Smooth muscle cell of the brain vasculature (primary cell): ENCODE measurements at regions not wholly inside any gene's neighbourhood (a gene's known extent, or its start where the extent isn't known, plus 50 kb on each side); places are given as distances from the start of the nearest gene placed in this dataset.
"Not testable (repeated sequence)": the region's sequence is repeated elsewhere in the genome, so short reads cannot be mapped to it uniquely, and the experiment has no call there.

ENCODE experiments used
- DNase-seq: peaks from one replicate; pipeline ENCODE4 v3.0.0-alpha.2; 2012; ENCODE audit warnings: low read depth, low spot score

DNA sequence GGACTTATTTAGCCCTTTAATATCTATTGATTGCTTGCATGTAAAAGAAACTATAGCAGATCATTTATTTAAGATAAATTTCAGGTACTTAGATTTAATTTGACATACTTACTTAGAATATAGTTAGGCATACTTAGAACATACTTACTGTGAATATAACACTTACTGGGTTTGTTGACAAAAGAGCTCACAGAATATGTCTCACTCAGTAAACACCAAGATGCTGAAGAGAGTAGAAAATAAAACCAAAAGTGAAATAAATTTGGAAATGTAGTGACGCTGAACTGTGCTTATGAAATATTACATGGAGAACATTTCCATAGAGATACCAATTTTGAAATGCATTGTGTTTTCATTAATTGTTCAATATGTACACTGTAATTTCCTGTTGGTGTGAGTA lies 615.4 kb upstream of the MAN1A1 start:
- no peak for DNase-seq

DNA sequence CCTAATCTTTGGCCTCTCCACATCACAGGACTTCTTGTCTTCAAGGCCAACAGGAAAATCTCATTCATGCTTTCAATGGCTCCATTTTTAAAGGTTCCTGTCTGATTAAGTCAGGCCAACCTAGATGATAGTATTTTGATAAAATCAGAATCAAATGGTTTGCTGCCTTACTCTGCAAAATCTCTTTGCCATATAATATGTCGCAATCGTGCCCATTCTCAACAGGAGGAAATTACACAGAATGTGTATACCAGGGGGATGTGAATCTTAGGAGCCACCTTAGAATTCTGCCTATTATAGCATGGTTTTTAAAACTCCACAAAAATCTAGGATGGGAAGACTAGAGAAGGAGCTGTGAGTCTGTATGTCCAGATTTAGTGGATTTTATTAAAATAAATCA lies 612.9 kb upstream of the MAN1A1 start:
- no peak for DNase-seq

DNA sequence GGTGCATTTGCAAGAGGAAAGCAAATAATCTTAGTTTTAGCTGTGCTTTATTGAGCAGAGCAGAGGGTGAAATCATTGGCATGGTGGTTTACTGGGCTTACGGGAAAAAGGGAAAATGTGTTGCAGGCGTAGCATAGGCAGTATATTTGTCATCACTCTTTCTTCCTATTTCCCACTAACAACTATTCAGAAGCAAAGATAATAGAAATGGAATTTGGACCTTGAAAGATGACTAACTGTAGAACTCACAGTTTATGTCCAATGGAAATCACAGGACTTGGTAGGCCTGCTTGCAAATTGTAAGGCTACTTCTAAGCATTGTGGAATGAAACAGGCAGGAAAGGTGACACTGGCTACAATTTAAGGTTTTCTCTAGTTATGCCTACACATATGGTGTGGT lies 611.9 kb upstream of the MAN1A1 start:
- no peak for DNase-seq

DNA sequence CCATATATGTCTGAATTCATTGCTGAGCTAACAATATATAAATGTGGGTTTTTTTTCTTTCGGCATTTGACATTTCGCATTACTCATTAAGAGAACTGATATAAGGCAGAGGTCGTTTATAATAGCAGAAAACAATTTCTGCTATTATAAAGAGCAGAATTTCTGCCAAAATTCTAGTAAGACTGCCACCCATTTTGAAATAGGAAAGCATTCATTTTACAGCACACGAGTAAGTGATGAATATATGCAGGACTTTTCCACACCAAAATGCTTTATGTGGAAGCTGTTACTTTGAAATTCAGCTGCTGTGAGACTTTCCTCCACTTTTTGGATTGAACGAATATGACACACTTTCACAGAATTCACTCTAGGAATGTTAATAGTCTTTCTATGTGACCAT lies 610.9 kb upstream of the MAN1A1 start:
- no peak for DNase-seq

DNA sequence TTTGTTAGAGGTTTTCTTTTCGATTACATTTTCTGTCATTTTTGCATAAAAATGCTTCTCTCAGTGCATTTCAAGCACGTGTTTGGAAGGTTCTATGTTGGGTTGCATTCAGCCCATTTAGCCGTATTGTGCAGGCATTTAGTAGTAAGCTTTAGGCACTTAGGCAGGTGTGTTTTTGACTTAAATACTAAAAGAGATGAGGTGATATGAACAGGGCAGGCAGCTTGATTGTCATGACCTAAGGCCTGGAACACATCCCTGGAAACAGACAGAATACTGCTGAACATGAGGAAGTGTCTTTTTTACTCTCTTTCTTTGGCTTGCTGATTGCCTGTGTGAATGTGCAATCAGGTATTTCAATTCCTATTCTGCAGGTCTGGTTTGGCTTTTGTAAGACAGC lies 610.5 kb upstream of the MAN1A1 start:
- no peak for DNase-seq

DNA sequence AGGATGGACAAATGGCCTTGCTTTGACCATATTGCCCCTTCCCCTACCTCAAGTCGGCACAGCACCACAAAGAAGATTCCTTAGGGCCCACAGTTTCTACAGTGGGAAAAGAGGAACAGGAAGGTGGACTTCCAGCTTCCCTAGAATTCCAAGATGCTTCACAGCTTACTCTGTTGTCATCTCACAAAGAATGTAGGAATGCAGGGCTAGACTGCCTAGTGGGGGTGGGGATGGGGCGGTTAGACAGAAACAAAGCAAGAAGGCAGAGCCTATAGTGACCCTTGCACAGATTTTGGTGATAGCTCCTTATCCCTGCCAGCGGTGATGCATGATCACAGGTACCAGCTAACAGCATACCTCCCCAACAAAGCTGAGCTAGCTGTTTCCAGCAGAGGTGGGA lies 607.6 kb upstream of the MAN1A1 start:
- no peak for DNase-seq

DNA sequence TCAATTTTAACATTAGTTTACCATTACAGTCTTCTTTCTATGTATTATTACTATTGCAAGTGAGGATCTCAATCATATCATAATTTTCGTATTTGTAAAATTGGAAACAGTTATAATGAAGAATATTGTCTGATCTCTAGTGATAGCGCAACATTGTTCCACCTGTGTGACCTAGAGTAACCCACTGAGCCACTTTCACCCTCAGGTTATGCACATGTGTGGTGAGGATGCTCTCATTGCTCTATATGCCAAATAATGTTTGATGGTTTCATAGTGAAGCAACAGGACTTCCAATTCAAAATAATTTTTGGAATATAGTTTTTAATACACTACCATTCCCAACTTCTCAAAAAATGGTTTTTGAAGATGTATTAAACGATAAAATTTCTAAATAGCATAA lies 603.1 kb upstream of the MAN1A1 start:
- no peak for DNase-seq

DNA sequence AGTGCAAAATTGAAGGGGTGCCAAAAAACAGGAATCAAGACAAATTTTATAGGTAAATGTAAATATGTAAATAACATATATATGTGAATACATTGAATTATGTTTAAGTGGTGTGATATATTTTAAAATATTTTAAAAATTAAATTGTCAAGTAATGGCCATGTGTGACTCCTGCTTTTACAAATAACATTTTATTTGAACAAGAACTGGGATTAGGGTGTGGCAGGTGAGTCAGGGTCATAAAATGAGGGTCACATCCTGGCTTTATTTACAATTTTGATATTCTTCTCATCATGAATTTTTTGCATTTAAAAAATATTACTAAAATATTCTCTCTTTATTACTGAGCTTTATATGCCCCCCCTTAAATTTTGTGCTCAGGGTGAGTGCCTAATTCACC lies 601.1 kb upstream of the MAN1A1 start:
- DNase-seq: no peak

DNA sequence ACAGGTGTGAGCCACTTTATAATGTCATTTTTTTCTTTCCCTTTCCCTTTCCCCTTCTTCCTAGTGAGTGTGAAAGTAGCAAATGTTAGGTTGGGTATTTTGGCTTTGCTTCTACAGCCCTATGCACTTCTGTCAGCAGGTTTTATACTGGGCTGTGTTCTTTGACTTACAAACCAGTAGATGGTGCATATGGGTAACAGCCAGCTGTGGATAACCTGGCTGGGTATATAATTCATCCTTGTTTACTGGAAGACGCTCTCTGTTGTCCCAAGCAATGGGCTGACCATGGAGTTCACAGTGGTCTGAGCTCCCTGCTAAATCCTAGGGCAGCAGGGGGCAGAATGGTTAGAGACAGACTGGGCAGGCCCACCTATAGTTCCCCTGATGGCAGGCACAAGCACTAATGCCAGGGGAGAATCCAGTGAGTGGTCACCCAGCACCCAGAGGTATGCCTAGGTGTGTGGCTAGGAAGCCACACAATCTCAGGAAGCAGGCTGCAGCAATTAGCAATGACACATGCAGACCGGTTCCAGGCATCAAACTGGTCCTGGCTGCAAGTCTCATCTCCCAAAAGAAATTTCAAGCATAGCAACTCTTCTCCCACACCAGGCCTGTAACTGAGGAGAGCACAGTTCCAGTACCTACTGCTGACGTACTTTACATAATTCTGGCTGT lies 592.7 kb upstream of the MAN1A1 start:
- no peak for DNase-seq

DNA sequence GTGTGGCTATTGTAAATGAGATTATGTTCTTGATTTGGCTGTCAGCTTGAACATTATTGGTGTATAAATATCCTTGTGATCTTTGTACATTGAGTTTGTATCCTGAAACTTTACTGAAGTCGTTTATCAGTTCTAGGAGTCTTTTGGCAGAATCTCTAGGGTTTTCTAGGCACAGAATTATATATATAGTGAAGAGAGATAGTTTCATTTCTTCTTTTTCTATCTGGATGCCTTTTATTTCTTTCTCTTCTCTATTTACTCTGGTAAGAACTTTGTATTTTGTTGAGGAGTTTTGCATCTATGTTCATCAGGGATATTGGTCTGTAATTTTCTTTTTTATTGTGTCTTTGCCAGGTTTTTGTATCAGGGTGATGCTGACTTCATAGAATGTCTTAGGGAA lies 589.2 kb upstream of the MAN1A1 start:
- no peak for DNase-seq

DNA sequence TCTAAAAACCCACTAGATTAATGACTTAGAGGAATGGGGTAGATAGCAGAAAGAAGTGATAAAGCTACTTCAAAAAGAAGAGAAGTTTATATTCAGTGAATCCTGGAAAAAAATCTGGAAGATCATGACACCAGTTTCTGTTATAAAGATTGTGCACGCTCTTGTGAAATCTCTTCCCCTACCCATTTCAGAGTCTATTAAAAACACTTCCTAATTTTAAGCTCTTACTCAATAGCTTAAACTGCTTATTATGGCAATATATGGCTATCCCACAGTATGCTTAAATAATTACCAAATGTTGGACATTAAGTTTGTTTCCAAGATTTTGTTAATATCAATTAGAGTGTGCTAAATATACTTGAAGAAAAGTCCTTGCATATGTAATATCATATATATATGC lies 585.3 kb upstream of the MAN1A1 start:
- DNase-seq: no peak

DNA sequence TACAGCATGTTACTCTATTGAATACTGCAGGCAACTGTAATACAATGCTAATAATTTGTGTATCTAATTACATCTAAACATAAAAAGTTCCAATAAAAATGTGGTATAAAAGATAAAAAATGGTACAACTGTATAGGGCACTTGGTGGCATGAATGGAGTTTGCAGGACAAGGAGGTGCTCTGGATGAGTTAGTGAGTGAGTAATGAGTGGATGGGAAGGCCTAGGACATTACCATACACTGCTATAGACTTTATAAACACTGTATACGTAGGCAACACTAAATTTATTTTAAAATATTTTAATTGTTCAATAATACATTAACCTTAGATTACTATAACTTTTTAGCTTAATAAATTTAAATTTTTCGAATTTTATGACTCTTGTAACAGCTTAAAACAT lies 579.6 kb upstream of the MAN1A1 start:
- no peak for DNase-seq

DNA sequence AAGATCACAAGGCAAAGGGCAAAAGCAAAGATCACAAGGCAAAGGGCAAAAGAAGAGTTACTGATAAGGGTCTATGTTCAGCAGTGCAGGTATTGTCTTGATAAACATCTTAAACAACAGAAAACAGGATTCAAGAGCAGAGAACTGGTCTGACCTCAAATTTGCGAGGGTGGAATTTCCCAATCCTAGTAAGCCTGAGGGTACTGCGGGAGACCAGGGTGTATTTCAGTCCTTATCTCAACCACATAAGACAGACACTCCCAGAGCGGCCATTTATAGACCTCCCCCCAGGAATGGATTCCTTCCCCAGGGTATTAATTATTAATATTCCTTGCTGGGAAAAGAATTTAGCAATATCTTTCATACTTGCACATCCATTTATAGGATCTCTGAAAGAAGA lies 575.3 kb upstream of the MAN1A1 start:
- not testable (repeated sequence) for DNase-seq

DNA sequence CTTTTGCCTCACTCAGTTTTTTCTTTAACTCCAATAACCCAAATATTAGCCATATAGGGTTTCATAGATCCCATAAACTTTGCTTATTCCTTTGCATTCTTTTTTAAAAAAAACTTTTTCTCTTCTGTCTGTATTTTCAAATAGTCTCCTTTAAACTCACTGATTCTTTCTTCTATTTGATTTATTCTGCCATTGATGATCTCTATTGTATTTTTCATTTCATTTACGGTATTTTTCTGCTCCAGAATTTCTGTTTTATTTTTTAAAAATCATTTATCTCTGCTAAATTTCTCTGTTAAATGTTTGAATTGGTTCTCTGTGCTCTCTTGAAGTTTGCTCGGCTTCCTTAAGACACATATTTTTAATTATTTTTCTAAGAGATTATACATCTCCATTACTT lies 573.3 kb upstream of the MAN1A1 start:
- no peak for DNase-seq

DNA sequence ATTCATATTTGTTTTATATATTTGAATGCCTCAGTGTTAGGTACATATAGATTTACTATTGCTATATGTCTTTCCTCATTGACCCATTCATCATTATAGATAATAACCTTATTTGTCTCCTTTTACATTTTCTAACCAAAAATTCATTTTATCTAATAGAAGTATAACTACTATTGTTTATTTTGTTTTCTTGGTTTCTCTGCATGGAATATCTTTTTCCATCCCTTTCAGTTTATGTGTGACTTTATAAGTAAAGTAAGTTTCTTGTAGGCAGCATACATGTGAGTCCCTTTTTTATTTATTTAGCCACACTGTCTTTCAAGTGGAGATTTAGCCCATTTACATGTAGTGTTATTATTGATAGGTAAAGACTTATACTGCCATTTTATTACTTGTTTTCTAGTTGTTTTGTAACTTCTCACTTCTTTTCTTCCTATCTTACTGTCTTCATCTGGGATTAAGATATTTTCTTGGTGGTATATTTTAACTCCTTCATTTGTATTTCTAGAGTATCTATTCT lies 572.0 kb upstream of the MAN1A1 start:
- DNase-seq: no peak

DNA sequence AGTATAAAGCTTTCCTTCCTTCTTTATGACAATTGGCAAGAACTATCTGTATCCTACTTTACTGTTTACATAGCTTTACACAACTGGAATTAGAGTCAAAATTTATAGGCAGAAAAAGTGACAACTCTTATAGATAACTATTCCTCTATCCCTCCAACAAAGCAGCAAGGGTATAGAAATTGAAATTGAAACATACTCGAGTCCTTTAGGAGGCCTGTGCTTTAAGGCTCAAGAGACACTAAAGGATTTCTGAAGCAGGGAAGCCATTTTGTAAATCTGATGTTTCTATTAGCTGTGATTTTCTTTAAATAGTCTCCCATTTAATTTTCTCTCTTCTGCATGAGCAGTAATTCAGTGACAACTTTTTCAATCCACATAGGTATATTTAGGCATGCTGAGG lies 567.6 kb upstream of the MAN1A1 start:
- DNase-seq: no peak

DNA sequence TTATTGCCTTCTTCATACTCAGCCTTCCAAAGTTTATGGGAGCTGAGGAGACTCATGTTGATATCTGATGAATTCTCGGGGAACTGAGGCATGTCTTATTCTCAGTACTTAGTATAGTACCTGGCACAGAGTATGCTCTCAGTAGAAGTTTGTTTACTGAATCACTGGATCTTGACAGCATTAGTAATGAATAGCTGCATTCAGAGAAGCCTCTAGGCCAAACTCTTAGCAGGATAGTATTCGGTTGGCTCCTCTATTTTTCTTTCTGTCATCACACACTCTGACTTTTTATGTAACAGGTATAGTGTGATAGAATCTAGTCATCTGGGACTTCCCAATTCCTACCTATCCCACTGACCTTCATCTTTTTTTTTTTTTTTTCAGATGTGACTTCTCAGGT lies 566.4 kb upstream of the MAN1A1 start:
- no peak for DNase-seq

DNA sequence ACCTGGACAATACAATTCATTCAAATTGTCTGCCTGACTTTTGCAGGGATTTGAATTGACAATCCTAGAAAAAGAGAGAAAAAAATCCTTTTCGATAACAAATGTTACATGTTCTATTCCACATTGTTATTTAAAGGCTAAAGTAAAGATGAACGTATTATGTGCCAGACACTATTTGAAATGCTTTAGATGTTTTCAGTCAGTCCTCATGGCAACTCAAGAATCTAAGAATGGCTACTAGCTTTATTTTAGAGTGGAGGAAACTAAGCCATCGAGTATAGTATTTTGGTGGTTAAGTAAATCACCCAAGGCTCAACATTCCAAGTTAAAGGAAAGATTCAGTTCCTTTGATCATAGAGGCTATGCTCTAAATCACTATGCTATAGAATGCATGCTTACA lies 558.6 kb upstream of the MAN1A1 start:
- DNase-seq: no peak

DNA sequence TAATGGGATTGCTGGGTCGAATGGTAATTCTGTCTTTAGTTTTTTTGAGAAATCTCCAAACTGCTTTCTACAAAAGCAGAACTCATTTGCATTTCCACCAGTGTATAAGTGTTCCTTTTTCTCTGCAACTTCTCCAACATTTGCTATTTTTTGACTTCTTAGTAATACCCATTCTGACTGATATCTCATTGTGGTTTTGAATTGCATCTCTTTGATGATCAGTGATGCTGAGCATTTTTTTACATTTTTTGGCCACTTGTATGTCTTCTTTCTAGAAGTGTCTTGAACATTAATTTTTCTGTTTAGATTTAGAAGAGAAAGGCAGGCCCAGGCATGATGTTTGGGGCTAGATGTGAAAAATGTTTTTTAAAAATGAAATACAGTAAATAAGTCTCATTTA lies 553.1 kb upstream of the MAN1A1 start:
- no peak for DNase-seq

DNA sequence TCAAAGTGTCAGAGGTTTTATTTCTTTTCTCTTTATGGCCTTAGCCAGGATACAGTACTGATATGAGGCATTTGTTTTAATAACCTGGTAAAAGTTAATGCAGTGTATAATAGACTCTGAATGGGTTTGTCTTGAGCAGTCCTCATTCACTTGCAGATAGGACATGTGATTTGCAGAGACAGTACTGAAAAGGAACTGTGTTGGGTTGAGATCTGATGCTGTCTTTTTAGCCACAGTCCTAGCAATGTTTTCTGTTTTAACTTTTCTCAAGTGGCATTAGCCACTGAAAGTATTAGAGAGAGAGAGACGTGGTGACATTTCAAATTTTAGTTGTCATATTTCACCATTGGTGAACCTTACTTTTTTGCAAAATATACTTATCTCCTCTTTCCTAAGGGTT lies 547.2 kb upstream of the MAN1A1 start:
- DNase-seq: no peak

DNA sequence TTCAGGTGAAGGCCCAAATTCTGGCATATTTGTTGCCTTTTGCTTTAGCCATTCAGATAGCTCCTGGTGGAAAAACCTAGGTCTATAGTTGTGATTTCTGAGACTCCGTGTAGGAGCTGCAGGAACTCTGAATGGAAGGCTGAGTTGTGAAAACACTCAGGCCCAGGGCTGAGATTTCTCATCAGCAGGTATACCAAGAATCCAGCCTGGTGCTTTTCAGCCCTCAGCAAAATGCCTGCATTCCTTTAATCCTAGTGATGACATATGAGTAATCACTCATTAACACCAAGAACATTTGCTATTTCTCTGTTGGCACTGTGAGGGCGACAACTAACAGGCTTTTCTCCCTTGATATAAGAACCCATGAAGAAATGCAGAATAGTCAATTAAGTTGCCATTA lies 546.1 kb upstream of the MAN1A1 start:
- DNase-seq: no peak

DNA sequence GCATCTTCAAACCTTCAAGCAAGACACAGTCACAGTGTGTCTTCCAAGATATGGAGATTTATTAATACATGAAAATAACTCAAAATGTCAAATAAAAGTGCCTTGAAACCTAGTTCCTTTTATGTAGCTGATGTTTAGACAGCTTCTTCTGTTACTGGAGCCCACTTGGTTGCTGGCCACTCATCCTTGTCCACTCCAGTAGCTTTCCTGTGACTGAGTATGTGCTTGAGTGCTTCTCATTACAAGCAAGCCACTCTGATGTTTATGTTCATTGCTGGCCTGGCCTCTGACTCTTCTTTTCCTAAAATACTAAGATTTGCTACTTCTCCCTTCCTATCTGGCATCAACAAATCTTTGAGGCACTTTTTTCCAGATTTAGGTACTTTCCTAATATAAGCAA lies 545.2 kb upstream of the MAN1A1 start:
- DNase-seq: no peak

DNA sequence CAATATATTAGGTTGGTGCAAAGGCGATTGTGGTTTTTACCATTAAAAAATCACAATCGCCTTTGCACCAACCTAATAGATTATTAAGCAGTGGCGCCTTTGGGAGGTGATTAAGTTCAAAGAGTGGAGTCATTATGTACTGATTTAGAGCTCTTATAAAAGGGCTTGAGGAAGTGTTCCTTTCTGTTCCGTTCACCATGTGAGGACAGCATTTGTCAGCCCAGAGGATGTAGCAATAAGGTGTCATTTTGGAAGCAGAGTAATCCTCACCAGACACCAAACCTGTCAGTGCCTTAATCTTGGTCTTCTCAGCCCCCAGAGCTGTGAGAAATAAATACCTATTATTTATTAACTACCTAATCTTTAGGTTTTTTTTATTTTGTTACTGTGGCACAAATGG lies 542.1 kb upstream of the MAN1A1 start:
- no peak for DNase-seq

DNA sequence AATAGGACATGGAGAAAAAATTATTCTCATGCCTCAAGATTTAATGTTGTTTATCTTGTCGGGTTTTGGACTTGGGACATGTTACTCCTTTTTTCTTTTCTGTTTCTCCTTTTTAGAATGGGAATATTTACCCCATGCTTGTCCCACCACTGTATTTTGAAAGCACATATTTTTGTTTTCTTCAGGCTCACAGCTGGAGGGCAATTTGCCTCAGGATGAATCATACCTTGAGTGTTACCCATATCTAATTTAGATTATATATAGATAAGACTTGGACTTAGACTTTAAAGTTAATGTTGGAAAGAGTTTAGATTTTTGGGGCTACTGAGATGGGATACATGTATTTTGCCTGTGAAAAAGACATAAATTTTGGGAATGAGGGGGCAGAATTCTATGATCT lies 541.6 kb upstream of the MAN1A1 start:
- DNase-seq: no peak
